NCI-H128 (cell line): ENCODE measurements at regions not wholly inside any gene's neighbourhood (a gene's known extent, or its start where the extent isn't known, plus 50 kb on each side); places are given as distances from the start of the nearest gene placed in this dataset.
"Not testable (repeated sequence)": the region's sequence is repeated elsewhere in the genome, so short reads cannot be mapped to it uniquely, and the experiment has no call there.

Source experiments
- DNase-seq: peaks from one replicate; lab custom pipeline; 2025; ENCODE audit not compliant: unreplicated experiment; lab: John Stamatoyannopoulos, UW

DNA sequence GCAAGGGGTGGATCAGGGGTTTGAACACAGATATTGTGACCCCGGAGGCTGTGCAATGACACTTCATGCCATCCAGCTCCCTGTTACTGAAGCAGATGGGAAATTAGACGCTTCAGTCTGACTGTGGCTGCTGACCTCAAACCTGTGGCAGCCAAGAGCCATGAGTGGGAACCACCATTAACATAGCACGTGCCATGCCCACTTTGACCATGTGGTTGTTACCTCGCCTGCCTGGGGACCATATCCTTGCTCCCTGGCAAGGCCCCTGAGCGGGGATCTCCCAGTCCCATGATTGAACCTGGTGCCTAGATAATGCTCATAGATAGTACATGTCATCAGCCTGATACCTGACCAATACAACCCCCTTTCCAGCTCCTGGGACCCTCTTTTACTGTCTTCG is 68.9 kb downstream of the CYP26B1 start:
- no peak for DNase-seq

DNA sequence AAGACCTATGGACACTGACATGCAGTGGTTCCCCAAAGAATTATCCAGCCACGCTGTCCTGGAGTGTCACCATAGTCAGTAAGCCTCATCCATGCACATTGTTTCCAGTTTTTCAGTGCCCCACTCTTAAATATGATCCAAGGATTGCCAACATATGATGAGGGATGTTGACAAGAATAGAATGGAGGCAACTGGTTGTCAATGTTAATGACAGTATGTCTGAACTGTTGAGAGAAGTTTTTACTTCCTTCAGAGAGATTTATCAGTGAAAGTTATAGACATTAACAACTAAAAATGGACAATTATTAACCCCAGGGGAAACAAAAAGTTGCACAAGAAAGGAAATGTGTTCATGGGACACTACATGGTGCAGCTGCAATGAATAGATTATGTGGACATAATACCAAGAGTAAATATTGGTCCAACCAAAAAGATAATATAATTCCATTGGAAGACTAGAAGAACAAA is 69.9 kb downstream of the CYP26B1 start:
- no peak for DNase-seq

DNA sequence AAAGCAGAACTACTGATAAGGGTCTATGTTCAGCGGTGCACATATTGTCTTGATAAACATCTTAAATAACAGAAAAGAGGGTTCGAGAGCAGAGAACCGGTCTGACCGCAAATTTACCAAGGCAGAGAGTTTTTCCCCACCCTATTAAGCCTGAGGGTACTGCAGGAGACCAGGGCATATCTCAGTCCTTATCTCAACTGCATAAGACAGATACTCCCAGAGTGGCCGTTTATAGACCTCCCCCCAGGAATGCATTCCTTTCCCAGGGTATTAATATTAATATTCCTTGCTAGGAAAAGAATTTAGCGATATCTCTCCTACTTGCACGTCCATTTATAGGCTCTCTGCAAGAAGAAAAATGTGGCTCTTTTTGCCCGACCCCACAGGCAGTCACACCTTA is 74.3 kb downstream of the CYP26B1 start:
- DNase-seq: not testable (repeated sequence)

DNA sequence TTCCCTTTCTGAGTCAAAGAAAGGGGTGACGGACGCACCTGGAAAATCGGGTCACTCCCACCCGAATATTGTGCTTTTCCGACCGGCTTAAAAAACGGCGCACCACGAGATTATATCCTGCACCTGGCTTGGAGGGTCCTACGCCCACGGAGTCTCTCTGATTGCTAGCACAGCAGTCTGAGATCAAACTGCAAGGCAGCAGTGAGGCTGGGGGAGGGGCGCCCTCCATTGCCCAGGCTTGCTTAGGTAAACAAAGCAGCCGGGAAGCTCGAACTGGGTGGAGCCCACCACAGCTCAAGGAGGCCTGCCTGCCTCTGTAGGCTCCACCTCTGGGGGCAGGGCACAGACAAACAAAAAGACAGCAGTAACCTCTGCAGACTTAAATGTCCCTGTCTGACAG is 83.5 kb downstream of the CYP26B1 start:
- DNase-seq: not testable (repeated sequence)

DNA sequence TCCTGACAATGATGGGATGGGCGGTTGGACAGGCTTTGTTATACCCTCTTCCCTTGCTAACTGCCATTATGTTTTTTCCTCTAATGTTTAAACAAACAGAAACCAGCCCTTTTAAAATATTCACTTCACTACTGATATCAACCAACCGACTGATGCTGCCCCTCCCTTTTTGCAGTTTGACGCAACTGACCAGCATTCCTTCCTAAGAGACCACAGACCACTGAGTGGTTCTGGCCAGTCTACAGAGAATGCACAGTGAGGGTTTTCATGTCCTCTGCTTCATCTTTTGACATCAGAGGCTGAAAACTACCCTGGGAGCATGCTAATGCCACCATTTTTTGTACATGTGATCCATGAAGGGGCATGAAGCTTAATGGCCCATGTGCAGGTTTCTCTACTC is 85.3 kb downstream of the CYP26B1 start:
- no peak for DNase-seq

DNA sequence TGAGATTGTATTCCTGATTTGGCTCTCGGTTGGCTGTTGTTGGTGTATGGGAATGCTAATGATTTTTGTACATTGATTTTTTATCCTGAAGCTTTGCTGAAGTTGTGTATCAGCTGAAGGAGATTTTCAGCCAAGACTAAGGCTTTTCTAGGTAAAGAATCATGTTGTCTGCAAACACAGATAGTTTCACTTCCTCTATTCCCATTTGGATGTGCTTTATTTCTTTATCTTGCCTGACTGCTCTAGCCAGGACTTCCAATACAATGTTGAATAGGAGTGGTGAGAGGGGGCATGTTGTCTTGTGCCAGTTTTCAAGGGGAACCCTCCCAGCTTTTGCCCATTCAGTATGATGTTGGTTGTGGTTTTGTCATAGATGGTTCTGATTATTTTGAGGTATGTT is 90.4 kb downstream of the CYP26B1 start:
- no peak for DNase-seq

DNA sequence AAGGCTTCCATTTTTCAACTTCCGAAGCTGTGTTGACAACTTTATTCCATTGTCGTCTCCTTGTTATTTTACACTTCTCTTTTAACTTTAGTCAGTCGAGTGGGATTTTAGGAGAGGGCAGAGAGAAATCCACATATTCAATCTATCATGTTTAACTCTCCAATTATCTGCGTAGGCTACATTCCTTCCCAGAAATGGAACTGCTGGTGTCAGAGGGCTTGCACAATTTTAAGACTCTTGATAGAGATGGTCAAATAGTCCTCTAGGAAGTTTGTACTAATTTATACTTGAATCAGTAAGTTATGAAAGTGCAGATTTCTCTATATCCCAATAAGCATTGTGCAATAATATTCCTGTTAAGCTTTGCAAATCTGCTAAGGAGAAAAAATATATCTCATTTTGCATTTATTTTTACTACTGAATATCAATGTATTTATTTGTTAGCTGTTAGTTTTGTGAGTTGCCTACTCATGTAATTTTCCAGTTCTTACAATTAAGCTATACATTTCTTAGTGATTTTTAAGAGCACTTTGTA is 95.6 kb downstream of the CYP26B1 start:
- no peak for DNase-seq

DNA sequence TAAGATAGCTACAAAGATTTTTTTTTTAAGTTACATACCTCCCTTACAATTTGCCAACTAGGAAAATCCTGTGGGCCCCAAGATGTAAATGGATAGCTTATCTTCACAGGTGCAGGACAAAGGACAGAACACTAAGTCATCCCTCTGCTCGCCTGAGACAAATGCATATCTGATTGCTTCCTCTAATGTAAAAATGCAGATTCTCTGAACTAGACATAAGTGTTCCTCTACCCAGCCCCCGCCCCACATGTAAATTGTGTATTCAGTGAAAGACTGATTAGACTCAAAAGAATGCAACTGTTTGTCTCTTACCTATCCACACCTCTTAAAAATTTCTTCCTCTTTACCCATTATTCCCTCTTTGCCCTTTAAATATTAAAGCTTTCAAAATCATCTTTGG is 96.5 kb downstream of the CYP26B1 start:
- DNase-seq: no peak

DNA sequence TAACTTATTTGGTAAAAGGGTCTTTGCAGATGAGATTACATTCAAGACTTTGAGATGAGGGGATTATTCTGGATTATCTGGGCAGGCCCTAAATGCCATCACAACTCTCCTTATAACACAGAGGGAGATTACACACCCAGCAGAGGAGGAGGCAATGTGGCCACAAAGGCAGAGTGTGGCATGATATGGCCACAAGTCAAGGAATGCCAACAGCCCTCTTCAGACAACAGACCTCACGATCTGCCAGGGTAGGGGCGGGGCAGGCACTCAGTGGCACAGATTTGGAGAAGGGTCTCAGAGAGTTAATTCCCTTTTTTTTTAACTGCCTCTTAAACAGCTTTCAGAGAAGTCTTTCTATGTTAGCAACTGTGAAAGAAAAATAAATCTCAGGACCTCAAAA is 96.9 kb downstream of the CYP26B1 start:
- no peak for DNase-seq

DNA sequence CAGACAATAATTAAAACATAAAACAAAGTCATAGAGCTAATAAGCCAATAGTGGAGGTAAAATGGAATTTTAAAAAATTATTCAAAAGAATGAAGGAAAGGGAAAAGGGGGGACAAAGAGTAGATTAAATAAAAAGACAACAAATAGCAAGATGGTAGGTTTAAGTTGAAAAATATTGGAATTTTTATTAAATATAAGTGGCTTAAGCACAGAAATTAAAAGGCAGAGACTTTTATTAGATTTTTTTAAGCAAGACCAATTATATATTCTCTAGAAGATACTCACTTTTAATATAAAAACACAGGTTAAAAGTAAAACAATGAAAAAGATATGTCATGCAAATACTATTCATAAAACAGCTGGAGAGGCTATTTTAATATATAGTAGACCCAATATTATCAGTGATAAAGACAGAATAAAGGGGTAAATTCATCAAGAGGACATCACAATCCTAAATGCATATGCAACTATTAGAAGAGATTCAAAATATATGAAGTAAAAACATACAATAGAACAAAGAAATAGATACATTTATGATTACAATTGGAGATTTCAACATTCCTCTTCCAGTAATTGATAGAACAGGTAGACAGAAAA is 98.7 kb downstream of the CYP26B1 start:
- no peak for DNase-seq

DNA sequence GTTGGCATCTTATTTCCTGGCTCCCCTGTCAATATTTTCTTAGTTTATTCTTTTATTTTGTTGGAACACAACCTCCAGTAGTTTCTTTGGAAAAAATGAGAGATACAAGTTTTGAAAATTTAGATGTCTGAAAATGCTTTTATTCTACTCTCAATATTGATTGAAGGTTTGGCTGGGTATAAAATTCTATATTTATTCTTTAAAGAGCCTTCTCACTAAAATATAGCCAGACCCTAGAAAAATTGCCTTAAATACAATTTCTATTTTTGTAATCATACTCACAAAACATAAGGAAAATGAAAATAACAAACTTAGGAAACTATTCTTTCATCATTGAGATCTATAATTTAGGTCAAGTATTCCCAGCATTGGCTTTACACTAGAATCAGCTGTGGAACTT is 103.7 kb downstream of the CYP26B1 start:
- no peak for DNase-seq

DNA sequence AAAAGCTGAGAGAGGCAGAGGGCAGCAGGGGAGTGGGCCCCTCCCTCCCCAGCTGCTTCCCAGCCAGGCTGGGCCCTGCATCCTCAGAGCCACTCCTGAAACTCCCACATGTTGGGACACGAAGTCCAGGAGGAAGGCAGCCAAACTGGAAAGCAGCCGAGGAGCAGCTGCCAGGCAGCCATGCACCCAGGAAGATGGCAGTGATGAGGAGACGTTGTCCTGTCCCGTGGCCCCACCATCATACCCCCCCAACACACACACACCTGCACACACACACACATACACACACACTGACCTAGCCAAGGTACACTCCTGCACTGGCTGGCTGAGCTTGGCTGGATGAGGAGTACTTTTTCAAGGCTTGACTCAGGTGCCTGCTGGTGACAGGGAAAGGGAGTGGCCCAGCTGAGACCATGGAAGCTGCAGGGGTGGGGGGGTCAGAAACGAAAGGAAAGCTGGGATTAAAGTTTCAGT is 106.0 kb downstream of the CYP26B1 start:
- no peak for DNase-seq

DNA sequence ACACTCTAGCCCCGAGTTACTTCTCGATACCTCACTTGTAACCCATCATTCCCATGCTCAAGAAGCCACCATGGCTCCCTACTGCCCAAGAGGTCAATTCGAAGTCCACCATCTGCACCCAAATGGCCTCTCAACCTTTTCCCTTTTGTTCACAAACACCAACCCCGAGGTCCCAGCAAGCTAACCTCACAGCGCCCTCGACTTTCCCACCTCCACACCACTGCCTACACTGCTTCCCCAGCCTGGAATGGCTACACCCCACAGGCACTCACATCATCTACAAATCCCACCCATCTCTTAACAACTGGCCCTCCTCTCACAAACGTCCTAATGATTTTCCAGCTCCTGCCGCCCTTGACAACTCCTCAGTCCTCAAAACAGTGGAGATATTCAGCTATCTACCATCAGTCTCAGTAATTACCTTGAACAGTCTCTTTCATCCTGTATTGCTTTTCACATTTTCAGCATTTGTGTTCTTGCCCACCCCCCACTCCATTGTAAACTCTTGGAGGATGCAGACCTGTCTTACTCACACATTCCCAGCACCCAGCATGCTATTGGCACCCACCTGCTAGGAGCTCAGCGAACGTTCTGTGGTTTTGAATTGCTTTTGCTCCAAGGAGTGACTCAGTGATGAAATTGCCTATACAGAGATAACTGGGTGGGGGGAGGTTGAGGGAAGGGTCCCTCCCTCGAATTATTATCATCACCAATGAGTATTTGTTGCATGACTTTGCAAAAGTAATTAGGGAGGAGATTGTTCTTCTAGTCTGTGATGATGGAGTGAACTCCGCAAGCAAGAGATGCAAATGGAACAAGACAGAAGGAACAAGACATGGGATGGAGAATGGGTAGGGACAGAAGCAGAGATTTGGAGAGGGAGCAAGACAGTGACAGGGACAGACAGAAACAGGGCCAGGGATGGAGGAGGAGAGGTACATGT is 106.8 kb downstream of the CYP26B1 start:
- no peak for DNase-seq

DNA sequence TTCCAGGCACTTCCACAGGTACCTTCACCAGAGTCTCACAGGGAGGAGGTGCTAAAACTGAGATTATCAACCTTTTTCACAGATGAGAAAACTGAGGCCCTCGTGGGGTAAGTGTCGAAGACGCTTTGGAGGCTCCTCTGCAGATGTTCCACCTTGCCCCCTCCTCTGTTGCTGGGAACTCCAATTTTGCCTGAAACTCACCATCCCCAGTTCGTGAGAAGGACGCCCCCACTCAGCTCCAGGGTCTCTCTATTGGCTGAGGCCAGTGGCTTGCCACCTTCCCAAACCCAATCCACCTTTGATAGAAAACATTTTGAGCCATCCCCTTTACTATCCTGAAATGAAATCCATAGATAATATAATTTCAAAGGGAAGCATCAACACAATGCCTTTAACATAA is 109.1 kb downstream of the CYP26B1 start:
- DNase-seq: no peak

DNA sequence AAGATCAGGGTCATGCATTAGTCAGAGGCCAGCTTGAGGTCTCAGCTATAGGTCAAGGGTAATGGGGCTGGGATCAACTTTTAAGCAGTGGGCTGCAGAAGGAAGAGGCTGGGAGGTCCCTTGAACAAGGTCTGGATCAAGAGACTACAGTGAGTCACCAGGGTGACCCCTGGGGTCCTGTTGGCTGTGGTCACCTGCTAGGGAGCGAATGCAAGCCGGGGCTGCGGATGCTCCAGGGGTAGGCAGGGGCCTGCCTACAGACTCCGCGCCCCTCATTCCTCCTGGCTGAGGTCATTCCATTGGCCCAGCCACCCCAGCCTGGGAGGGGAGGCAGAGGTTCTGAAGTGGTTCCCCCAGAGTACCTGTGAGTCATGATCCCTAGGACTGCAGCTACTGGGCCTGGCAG is 110.4 kb downstream of the CYP26B1 start:
- no peak for DNase-seq

DNA sequence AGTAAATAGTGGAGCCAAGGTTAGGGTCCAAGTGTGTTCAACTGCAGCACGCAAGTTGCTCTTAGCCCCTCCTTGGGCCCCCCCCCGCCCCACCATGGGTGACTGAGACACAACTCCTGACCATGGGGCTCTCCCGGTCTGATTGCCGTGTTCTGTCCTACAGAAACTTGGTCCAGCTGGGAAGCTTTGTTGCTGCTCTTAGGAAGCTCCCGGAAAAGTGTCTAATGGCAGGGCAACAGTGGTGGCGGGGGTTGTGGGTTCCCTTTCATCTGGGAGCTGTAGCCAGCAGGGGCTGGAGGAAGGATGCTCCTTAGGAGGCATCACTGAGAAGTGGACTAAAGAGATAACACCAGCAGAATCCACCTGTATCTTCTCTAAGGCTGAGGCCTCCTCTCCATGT is 111.1 kb downstream of the CYP26B1 start:
- no peak for DNase-seq

DNA sequence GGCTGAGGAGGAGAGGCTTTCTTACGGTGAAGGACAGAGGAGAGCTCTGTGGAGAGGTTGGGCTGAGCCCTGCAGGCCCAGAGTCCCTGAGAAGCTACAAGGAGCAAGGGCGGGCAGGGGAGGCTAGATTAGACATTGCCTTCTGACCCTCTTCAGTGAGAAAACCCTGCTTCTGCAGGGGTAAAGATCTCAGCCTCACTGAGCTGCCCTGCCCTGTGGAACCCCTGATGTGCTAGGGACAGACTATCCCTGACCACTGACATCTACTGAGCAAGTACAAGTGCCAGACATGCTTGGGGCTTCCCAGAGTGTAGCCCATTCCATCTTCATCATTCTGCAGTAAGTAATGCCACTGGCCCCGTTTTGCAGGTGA is 111.5 kb downstream of the CYP26B1 start:
- no peak for DNase-seq

DNA sequence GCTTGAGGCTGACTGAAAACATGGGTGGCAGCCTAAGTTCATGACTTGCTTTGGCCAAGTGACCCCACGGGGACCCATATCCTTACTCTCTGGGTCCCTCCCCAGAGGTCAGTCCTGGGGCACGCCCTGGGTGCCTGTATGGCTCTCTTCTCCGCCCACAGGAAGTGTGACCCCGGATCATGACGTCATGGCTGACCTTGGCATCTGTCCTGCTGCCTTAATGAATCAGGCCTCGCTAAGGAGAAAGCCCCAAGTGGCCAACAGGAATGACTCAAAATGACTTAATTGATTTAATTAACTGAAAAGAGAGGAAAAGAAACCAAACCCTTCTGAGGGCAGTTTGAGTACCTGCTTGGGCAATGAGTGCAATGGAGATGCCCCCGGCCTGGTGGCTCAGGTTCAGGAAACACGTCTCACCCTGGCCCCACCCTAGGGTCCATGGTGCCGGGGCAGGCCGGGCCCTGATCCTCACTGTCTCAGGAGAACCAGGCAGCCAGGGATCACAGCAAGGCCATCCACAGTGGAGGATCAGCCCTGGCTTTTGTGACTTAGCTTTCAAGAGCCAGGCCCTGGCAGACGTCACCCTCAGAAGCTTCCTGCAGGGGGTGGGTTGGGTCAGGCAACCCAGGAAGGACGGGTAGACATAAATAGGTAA is 112.0 kb downstream of the CYP26B1 start:
- no peak for DNase-seq

DNA sequence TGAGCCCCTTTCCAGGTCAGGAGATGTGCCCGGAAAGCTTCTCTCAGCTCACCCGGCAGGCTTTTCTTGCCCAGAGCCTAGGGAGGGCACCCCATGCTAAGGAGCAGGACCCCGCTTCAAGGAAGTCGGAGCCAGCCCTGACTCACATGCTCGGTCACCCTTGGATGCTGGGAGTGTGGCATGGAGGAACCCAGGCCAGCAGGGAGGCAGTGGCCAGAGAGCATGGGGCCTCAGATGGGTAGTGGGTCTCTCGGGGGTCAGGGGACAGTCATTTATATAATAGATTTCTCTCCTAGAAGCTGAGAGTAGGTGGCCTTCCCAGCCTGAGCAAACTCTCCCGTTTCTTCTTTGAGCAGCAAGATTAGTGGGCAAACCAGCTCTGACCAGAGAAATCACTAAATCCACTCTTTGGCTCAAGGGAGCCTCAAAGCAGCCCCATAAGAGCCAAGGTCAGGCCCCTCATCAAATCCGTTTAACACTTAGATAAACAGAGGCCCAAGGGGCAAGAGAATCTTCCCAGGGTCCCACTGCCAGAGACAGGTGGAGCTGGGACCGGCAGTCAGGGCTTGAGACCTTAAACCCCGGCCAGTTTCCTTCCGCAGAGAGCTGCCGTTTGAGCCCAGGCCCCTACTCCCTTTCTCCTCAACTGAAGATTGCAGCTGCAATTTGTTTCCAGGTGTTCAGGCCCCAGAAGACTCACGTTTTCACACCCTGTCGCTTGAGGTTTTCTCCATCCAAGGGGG is 113.1 kb downstream of the CYP26B1 start:
- no peak for DNase-seq

DNA sequence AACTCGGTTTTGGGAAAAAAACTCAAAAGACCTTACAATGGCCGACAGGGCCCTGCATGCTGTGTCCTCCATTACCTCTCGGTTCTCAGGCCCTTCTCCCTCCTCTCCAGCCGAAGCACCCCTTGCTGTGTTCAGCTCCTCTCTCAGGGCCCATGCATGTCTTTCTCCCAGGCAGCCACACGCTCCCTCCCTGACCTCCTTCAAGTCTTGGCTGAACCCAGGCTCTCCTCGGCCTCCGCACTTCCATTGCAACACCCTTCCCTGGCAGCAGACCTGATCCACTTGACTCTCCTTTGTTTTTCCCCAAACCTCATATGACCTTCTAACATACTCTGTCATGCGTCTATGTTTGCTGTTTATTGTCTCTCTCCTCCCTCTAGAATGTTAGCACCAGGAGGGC is 114.0 kb downstream of the CYP26B1 start:
- no peak for DNase-seq

DNA sequence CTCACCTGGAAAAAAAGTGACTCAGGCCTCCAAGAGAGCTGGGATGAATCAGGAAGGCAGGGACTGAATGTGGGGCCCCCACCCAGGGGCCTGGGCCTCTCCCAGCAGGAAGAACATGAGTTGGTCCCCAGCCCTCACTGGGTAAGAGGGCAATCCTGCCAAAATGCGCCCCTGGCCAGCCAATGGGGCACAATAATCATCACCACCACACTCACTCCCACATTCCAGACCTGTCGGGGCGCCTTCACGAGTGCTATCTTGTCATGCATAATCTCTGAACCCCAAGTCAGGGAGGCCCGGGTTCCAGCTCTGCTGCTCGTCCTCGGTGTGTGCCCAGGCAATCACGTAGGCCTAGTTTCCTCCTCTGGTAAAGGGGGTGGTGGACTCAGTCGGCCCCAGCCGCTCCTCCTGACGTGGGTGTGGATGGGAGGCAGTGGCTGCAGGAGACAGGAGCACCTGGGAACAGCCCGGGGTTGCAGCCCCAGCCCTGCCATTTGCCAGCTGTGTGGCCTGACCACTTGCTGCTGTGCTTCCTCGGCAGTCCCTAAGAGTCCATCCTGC is 115.1 kb downstream of the CYP26B1 start:
- DNase-seq: no peak
